KOPT-K1 (cell line): ENCODE measurements at regions not wholly inside any gene's neighbourhood (a gene's known extent, or its start where the extent isn't known, plus 50 kb on each side); places are given as distances from the start of the nearest gene placed in this dataset.
"Not testable (repeated sequence)": the region's sequence is repeated elsewhere in the genome, so short reads cannot be mapped to it uniquely, and the experiment has no call there.

Source experiments
- H3K27ac ChIP-seq: fragments of 200-600 bp; sonication (generic); 2 replicates; pipeline ENCODE4 v1.5.1; 2016; ENCODE audit warnings: antibody characterized with exemption, mild to moderate bottlenecking, low read depth, low read length; ENCODE audit not compliant: poor library complexity, severe bottlenecking
- H3K36me3 ChIP-seq: fragments of 200-600 bp; sonication (generic); 2 replicates; pipeline ENCODE4 v1.5.1; 2017; ENCODE audit warnings: antibody characterized with exemption, mild to moderate bottlenecking, low read length, moderate library complexity; ENCODE audit not compliant: insufficient read depth
- H3K9me3 ChIP-seq: fragments of 200-600 bp; sonication (generic); 2 replicates; pipeline ENCODE4 v1.5.1; 2017; ENCODE audit warnings: antibody characterized with exemption, low read length, mild to moderate bottlenecking; ENCODE audit not compliant: insufficient read depth, poor library complexity, severe bottlenecking

GRCh38 chr4:117135634-117136354 is 50.4 kb upstream of the TRAM1L1 start:
- Histone ChIP-seq H3K36me3 (no peaks in the 10 kb centered on the region), H3K9me3 (peaks cover 14% of the 10 kb centered on the region), H3K27ac (no peak overlapping the region)

- Histone ChIP-seq H3K36me3 (no peaks in the 10 kb centered on the region), H3K27ac (no peak overlapping the region), H3K9me3 (peaks cover 14% of the 10 kb centered on the region)
These were observed 51.8 kb upstream of the TRAM1L1 start for GRCh38 chr4:117137145-117137544.

- H3K27ac ChIP-seq, H3K36me3 ChIP-seq: not testable (repeated sequence)
- H3K9me3 ChIP-seq = peaks cover 14% of the 10 kb centered on the region
These were observed 53.4 kb upstream of the TRAM1L1 start for GRCh38 chr4:117138732-117139131.

GRCh38 chr4:117154251-117154650 is 68.9 kb upstream of the TRAM1L1 start:
- Histone ChIP-seq H3K9me3 (peaks cover 15% of the 10 kb centered on the region), H3K36me3 (no peaks in the 10 kb centered on the region), H3K27ac (no peak overlapping the region)

GRCh38 chr4:117156806-117157205 is 71.4 kb upstream of the TRAM1L1 start:
- Histone ChIP-seq H3K9me3 (peaks cover 3% of the 10 kb centered on the region), H3K36me3 (no peaks in the 10 kb centered on the region), H3K27ac (no peak overlapping the region)

GRCh38 chr4:117157360-117157759 is 72.0 kb upstream of the TRAM1L1 start:
- Histone ChIP-seq H3K9me3 (no peaks in the 10 kb centered on the region), H3K27ac (no peak overlapping the region), H3K36me3 (no peaks in the 10 kb centered on the region)

GRCh38 chr4:117162976-117163375 is 77.6 kb upstream of the TRAM1L1 start:
- no peak overlapping the region for H3K27ac ChIP-seq
- H3K36me3 ChIP-seq = no peaks in the 10 kb centered on the region
- H3K9me3 ChIP-seq = no peaks in the 10 kb centered on the region

- Histone ChIP-seq H3K27ac (no peak overlapping the region), H3K9me3 (no peaks in the 10 kb centered on the region), H3K36me3 (no peaks in the 10 kb centered on the region)
These were observed 79.0 kb upstream of the TRAM1L1 start for GRCh38 chr4:117164338-117164737.

- not testable (repeated sequence) for H3K9me3 ChIP-seq, H3K27ac ChIP-seq
These were observed 90.0 kb upstream of the TRAM1L1 start for GRCh38 chr4:117175369-117175768.

GRCh38 chr4:117203231-117203630 is 117.9 kb upstream of the TRAM1L1 start:
- Histone ChIP-seq H3K9me3 (no peaks in the 10 kb centered on the region), H3K36me3 (no peaks in the 10 kb centered on the region), H3K27ac (no peak overlapping the region)

More at GRCh38 chr4:117175369-117175768, 90.0 kb upstream of the TRAM1L1 start:
- H3K36me3 ChIP-seq = not testable (repeated sequence)

GRCh38 chr4:117210551-117210950 is 125.2 kb upstream of the TRAM1L1 start:
- H3K9me3 ChIP-seq = no peaks in the 10 kb centered on the region
- H3K27ac ChIP-seq = no peak overlapping the region
- H3K36me3 ChIP-seq = no peaks in the 10 kb centered on the region

- Histone ChIP-seq H3K36me3 (no peaks in the 10 kb centered on the region), H3K9me3 (no peaks in the 10 kb centered on the region), H3K27ac (no peak overlapping the region)
These were observed 138.9 kb upstream of the TRAM1L1 start for GRCh38 chr4:117224256-117224655.

GRCh38 chr4:117225471-117225870 is 140.1 kb upstream of the TRAM1L1 start:
- Histone ChIP-seq H3K27ac (no peak overlapping the region), H3K9me3 (no peaks in the 10 kb centered on the region), H3K36me3 (no peaks in the 10 kb centered on the region)

- H3K9me3 ChIP-seq = no peaks in the 10 kb centered on the region
These were observed 142.5 kb upstream of the TRAM1L1 start for GRCh38 chr4:117227925-117228324.

GRCh38 chr4:117239434-117239833 is 154.1 kb upstream of the TRAM1L1 start:
- Histone ChIP-seq H3K27ac (no peak overlapping the region), H3K9me3 (peaks cover 16% of the 10 kb centered on the region), H3K36me3 (no peaks in the 10 kb centered on the region)

More at GRCh38 chr4:117227925-117228324, 142.5 kb upstream of the TRAM1L1 start:
- Histone ChIP-seq H3K27ac (no peak overlapping the region), H3K36me3 (no peaks in the 10 kb centered on the region)

- H3K36me3 ChIP-seq = no peaks in the 10 kb centered on the region
- no peak overlapping the region for H3K27ac ChIP-seq
- no peaks in the 10 kb centered on the region for H3K9me3 ChIP-seq
These were observed 164.0 kb upstream of the TRAM1L1 start for GRCh38 chr4:117249333-117249732.
